Neural progenitor cell (in vitro differentiated cells): ENCODE measurements at regions not wholly inside any gene's neighbourhood (a gene's known extent, or its start where the extent isn't known, plus 50 kb on each side); places are given as distances from the start of the nearest gene placed in this dataset.

ENCODE experiments used
- EZH2 ChIP-seq: fragments of 200-600 bp; sonication (generic); IDR thresholded peaks from 2 replicates; pipeline ENCODE4 v1.6.1; 2017; ENCODE audit warnings: antibody characterized with exemption, mild to moderate bottlenecking, moderate library complexity
- EZH2phosphoT487 ChIP-seq: fragments of 200-600 bp; sonication (generic); IDR thresholded peaks from 2 replicates; pipeline ENCODE4 v1.6.1; 2017; ENCODE audit warnings: antibody characterized with exemption
- TF ChIP-seq, protein P1 (sequence below): fragments of 200-600 bp; sonication (generic); IDR thresholded peaks from 2 replicates; pipeline ENCODE4 v1.5.1; 2017; ENCODE audit warnings: antibody characterized with exemption, mild to moderate bottlenecking

DNA sequence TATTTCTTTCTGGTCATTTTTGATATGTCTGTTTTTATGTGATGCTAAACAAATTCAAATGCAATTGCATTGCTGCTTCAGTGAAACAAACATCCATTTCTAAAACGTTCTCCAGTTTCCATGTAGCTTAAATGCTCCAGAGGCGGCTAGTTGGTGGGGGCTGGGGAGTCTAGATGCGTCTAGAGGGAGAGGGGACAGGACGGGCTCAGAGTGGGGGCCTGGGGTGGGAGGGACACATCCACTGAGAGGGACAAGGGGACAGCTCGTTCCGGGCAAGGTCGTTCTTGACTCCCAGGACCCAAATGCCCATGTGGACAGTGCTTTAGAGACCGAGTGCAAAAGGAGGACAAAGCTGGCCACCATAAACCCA is 102.3 kb downstream of the FOXL1 start:
- TF ChIP-seq, protein P1, sequence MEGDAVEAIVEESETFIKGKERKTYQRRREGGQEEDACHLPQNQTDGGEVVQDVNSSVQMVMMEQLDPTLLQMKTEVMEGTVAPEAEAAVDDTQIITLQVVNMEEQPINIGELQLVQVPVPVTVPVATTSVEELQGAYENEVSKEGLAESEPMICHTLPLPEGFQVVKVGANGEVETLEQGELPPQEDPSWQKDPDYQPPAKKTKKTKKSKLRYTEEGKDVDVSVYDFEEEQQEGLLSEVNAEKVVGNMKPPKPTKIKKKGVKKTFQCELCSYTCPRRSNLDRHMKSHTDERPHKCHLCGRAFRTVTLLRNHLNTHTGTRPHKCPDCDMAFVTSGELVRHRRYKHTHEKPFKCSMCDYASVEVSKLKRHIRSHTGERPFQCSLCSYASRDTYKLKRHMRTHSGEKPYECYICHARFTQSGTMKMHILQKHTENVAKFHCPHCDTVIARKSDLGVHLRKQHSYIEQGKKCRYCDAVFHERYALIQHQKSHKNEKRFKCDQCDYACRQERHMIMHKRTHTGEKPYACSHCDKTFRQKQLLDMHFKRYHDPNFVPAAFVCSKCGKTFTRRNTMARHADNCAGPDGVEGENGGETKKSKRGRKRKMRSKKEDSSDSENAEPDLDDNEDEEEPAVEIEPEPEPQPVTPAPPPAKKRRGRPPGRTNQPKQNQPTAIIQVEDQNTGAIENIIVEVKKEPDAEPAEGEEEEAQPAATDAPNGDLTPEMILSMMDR = no peak
- TF ChIP-seq EZH2 (no peak), EZH2phosphoT487 (no peak)
